ENCODE measurements at regions not wholly inside any gene's neighbourhood (a gene's known extent, or its start where the extent isn't known, plus 50 kb on each side); places are given as distances from the start of the nearest gene placed in this dataset.

- peaks cover 0 to 6% (median 1%) of the 10 kb centered on the region in 7 donors for H3K9me3 Mint-ChIP-seq
- Histone ChIP-seq H3K4me1 (ENCODE audit: control insufficient read depth, insufficient read depth, low read length, poor library complexity, severe bottlenecking) (no peaks in the 10 kb centered on the region), H3K36me3 (ENCODE audit: control insufficient read depth, insufficient read depth, low read length) (no peaks in the 10 kb centered on the region), H3K27me3 (ENCODE audit: control insufficient read depth, insufficient read depth, low read length) (no peaks in the 10 kb centered on the region), H3K27ac (ENCODE audit: insufficient read depth, low read length, poor library complexity, severe bottlenecking) (no peak overlapping the region), H3K9me3 (ENCODE audit: control insufficient read depth in 2 of 2, low read length in 2 of 2) (peaks cover 0 to 5% of the 10 kb centered on the region in 2 experiments), H3K4me3 (ENCODE audit: low read depth, low read length) (no peak overlapping the region)
- H3K4me3 Mint-ChIP-seq = no peak overlapping the region
- DNase-seq (no peak), ATAC-seq (ENCODE audit: low read depth in 2 of 2) (no peak)
- no peak overlapping the region for H3K27ac Mint-ChIP-seq
- no peaks in the 10 kb centered on the region for H3K27me3 Mint-ChIP-seq
- H3K4me1 Mint-ChIP-seq = no peaks in the 10 kb centered on the region
- no peaks in the 10 kb centered on the region for H3K36me3 Mint-ChIP-seq
These were observed 766.4 kb upstream of the FAM98A start for GRCh38 chr2:34365512-34365911.

- no peaks in the 10 kb centered on the region for H3K27me3 ChIP-seq (ENCODE audit: control insufficient read depth, insufficient read depth, low read length)
- no peak for DNase-seq
- Mint-ChIP-seq H3K27me3 (no peaks in the 10 kb centered on the region), H3K36me3 (no peaks in the 10 kb centered on the region), H3K27ac (no peak overlapping the region), H3K4me1 (no peaks in the 10 kb centered on the region), H3K9me3 (peaks cover 0 to 10% (median 3%) of the 10 kb centered on the region in 7 donors), H3K4me3 (no peak overlapping the region)
- H3K9me3 ChIP-seq (ENCODE audit: control insufficient read depth in 2 of 2, low read length in 2 of 2) = no peaks in the 10 kb centered on the region
- H3K4me1 ChIP-seq (ENCODE audit: control insufficient read depth, insufficient read depth, low read length, poor library complexity, severe bottlenecking) = no peaks in the 10 kb centered on the region
- ATAC-seq (ENCODE audit: low read depth in 2 of 2) = no peak
- H3K4me3 ChIP-seq (ENCODE audit: low read depth, low read length) = no peak overlapping the region
- H3K36me3 ChIP-seq (ENCODE audit: control insufficient read depth, insufficient read depth, low read length) = no peaks in the 10 kb centered on the region
- no peak overlapping the region for H3K27ac ChIP-seq (ENCODE audit: insufficient read depth, low read length, poor library complexity, severe bottlenecking)
These were observed 754.5 kb upstream of the FAM98A start for GRCh38 chr2:34353509-34354113.

GRCh38 chr2:34349527-34349926 lies 750.4 kb upstream of the FAM98A start:
- Mint-ChIP-seq H3K27ac (no peak overlapping the region), H3K9me3 (peaks cover 2 to 12% (median 5%) of the 10 kb centered on the region in 7 donors)
- no peak for ATAC-seq (ENCODE audit: low read depth in 2 of 2)

GRCh38 chr2:34345030-34345429 lies 745.9 kb upstream of the FAM98A start:
- H3K9me3 ChIP-seq (ENCODE audit: control insufficient read depth in 2 of 2, low read length in 2 of 2) = no peaks in the 10 kb centered on the region
- no peaks in the 10 kb centered on the region for H3K4me1 Mint-ChIP-seq
- H3K4me3 Mint-ChIP-seq = no peak overlapping the region
- no peak overlapping the region for H3K27ac ChIP-seq (ENCODE audit: insufficient read depth, low read length, poor library complexity, severe bottlenecking)
- H3K36me3 ChIP-seq (ENCODE audit: control insufficient read depth, insufficient read depth, low read length) = no peaks in the 10 kb centered on the region
- H3K9me3 Mint-ChIP-seq = peaks cover 1 to 15% (median 6%) of the 10 kb centered on the region in 7 donors
- DNase-seq = no peak
- H3K27ac Mint-ChIP-seq = no peak overlapping the region
- no peak overlapping the region for H3K4me3 ChIP-seq (ENCODE audit: low read depth, low read length)
- ATAC-seq (ENCODE audit: low read depth in 2 of 2) = no peak
- H3K4me1 ChIP-seq (ENCODE audit: control insufficient read depth, insufficient read depth, low read length, poor library complexity, severe bottlenecking) = no peaks in the 10 kb centered on the region
- H3K36me3 Mint-ChIP-seq = no peaks in the 10 kb centered on the region
- no peaks in the 10 kb centered on the region for H3K27me3 ChIP-seq (ENCODE audit: control insufficient read depth, insufficient read depth, low read length)
- H3K27me3 Mint-ChIP-seq = no peaks in the 10 kb centered on the region

More at GRCh38 chr2:34349527-34349926, 750.4 kb upstream of the FAM98A start:
- H3K27me3 ChIP-seq (ENCODE audit: control insufficient read depth, insufficient read depth, low read length) = no peaks in the 10 kb centered on the region
- no peaks in the 10 kb centered on the region for H3K9me3 ChIP-seq (ENCODE audit: control insufficient read depth in 2 of 2, low read length in 2 of 2)
- H3K4me1 Mint-ChIP-seq = no peaks in the 10 kb centered on the region
- no peaks in the 10 kb centered on the region for H3K36me3 Mint-ChIP-seq
- H3K4me3 ChIP-seq (ENCODE audit: low read depth, low read length) = no peak overlapping the region
- H3K4me3 Mint-ChIP-seq = no peak overlapping the region
- DNase-seq = no peak
- H3K36me3 ChIP-seq (ENCODE audit: control insufficient read depth, insufficient read depth, low read length) = no peaks in the 10 kb centered on the region
- no peaks in the 10 kb centered on the region for H3K4me1 ChIP-seq (ENCODE audit: control insufficient read depth, insufficient read depth, low read length, poor library complexity, severe bottlenecking)
- H3K27ac ChIP-seq (ENCODE audit: insufficient read depth, low read length, poor library complexity, severe bottlenecking) = no peak overlapping the region
- H3K27me3 Mint-ChIP-seq = no peaks in the 10 kb centered on the region

GRCh38 chr2:34340307-34340706 lies 741.2 kb upstream of the FAM98A start:
- Mint-ChIP-seq H3K4me1 (no peaks in the 10 kb centered on the region), H3K27ac (no peak overlapping the region), H3K36me3 (no peaks in the 10 kb centered on the region), H3K4me3 (no peak overlapping the region), H3K9me3 (peaks cover 0 to 21% (median 3%) of the 10 kb centered on the region in 7 donors), H3K27me3 (no peaks in the 10 kb centered on the region)
- Histone ChIP-seq H3K4me1 (ENCODE audit: control insufficient read depth, insufficient read depth, low read length, poor library complexity, severe bottlenecking) (no peaks in the 10 kb centered on the region), H3K27ac (ENCODE audit: insufficient read depth, low read length, poor library complexity, severe bottlenecking) (no peak overlapping the region), H3K4me3 (ENCODE audit: low read depth, low read length) (no peak overlapping the region), H3K27me3 (ENCODE audit: control insufficient read depth, insufficient read depth, low read length) (no peaks in the 10 kb centered on the region), H3K36me3 (ENCODE audit: control insufficient read depth, insufficient read depth, low read length) (no peaks in the 10 kb centered on the region), H3K9me3 (ENCODE audit: control insufficient read depth in 2 of 2, low read length in 2 of 2) (no peaks in the 10 kb centered on the region)
- DNase-seq (no peak), ATAC-seq (ENCODE audit: low read depth in 2 of 2) (no peak)

GRCh38 chr2:34337735-34338134 lies 738.6 kb upstream of the FAM98A start:
- Histone ChIP-seq H3K4me3 (ENCODE audit: low read depth, low read length) (no peak overlapping the region), H3K27me3 (ENCODE audit: control insufficient read depth, insufficient read depth, low read length) (no peaks in the 10 kb centered on the region), H3K9me3 (ENCODE audit: control insufficient read depth in 2 of 2, low read length in 2 of 2) (no peaks in the 10 kb centered on the region), H3K27ac (ENCODE audit: insufficient read depth, low read length, poor library complexity, severe bottlenecking) (no peak overlapping the region), H3K36me3 (ENCODE audit: control insufficient read depth, insufficient read depth, low read length) (no peaks in the 10 kb centered on the region), H3K4me1 (ENCODE audit: control insufficient read depth, insufficient read depth, low read length, poor library complexity, severe bottlenecking) (no peaks in the 10 kb centered on the region)
- H3K36me3 Mint-ChIP-seq = no peaks in the 10 kb centered on the region
- H3K4me1 Mint-ChIP-seq = no peaks in the 10 kb centered on the region
- H3K27ac Mint-ChIP-seq = no peak overlapping the region
- ATAC-seq (ENCODE audit: low read depth in 2 of 2) = no peak
- H3K9me3 Mint-ChIP-seq = peaks cover 0 to 21% (median 3%) of the 10 kb centered on the region in 7 donors
- H3K27me3 Mint-ChIP-seq = no peaks in the 10 kb centered on the region
- H3K4me3 Mint-ChIP-seq = no peak overlapping the region
- no peak for DNase-seq

- Histone ChIP-seq H3K4me3 (ENCODE audit: low read depth, low read length) (no peak overlapping the region), H3K36me3 (ENCODE audit: control insufficient read depth, insufficient read depth, low read length) (no peaks in the 10 kb centered on the region), H3K27me3 (ENCODE audit: control insufficient read depth, insufficient read depth, low read length) (no peaks in the 10 kb centered on the region), H3K27ac (ENCODE audit: insufficient read depth, low read length, poor library complexity, severe bottlenecking) (no peak overlapping the region), H3K9me3 (ENCODE audit: control insufficient read depth in 2 of 2, low read length in 2 of 2) (no peaks in the 10 kb centered on the region), H3K4me1 (ENCODE audit: control insufficient read depth, insufficient read depth, low read length, poor library complexity, severe bottlenecking) (no peaks in the 10 kb centered on the region)
- no peaks in the 10 kb centered on the region for H3K27me3 Mint-ChIP-seq
- H3K9me3 Mint-ChIP-seq = peaks cover 0 to 8% (median 4%) of the 10 kb centered on the region in 7 donors
- H3K27ac Mint-ChIP-seq = no peak overlapping the region
- H3K4me3 Mint-ChIP-seq = no peak overlapping the region
- no peak for DNase-seq
- H3K4me1 Mint-ChIP-seq = no peaks in the 10 kb centered on the region
- no peaks in the 10 kb centered on the region for H3K36me3 Mint-ChIP-seq
- ATAC-seq (ENCODE audit: low read depth in 2 of 2) = no peak
These were observed 733.7 kb upstream of the FAM98A start for GRCh38 chr2:34332813-34333212.

- no peak overlapping the region for H3K27ac ChIP-seq (ENCODE audit: insufficient read depth, low read length, poor library complexity, severe bottlenecking)
- H3K4me1 ChIP-seq (ENCODE audit: control insufficient read depth, insufficient read depth, low read length, poor library complexity, severe bottlenecking) = no peaks in the 10 kb centered on the region
- H3K36me3 ChIP-seq (ENCODE audit: control insufficient read depth, insufficient read depth, low read length) = no peaks in the 10 kb centered on the region
- Mint-ChIP-seq H3K36me3 (no peaks in the 10 kb centered on the region), H3K9me3 (peaks cover 0 to 3% (median 0%) of the 10 kb centered on the region in 7 donors), H3K27ac (no peak overlapping the region), H3K4me3 (no peak overlapping the region), H3K4me1 (no peaks in the 10 kb centered on the region), H3K27me3 (no peaks in the 10 kb centered on the region)
- ATAC-seq (ENCODE audit: low read depth in 2 of 2) = no peak
- no peaks in the 10 kb centered on the region for H3K9me3 ChIP-seq (ENCODE audit: control insufficient read depth in 2 of 2, low read length in 2 of 2)
- no peaks in the 10 kb centered on the region for H3K27me3 ChIP-seq (ENCODE audit: control insufficient read depth, insufficient read depth, low read length)
- DNase-seq = no peak
- H3K4me3 ChIP-seq (ENCODE audit: low read depth, low read length) = no peak overlapping the region
These were observed 721.0 kb upstream of the FAM98A start for GRCh38 chr2:34320056-34320455.

Data from CD4-positive, CD25-positive, alpha-beta regulatory T cell (primary cell).